ENCODE measurements at regions not wholly inside any gene's neighbourhood (a gene's known extent, or its start where the extent isn't known, plus 50 kb on each side); places are given as distances from the start of the nearest gene placed in this dataset.

GRCh38 chr2:88932686-88933085 lies 241.2 kb downstream of the RPIA start:
- no peak for TF ChIP-seq TOX (CRISPR knock-in tag; IDR thresholded peaks at IDR 0.05; ENCODE audit: borderline replicate concordance)
- no peak for TF ChIP-seq TCF4 (CRISPR knock-in tag; IDR thresholded peaks at IDR 0.05; ENCODE audit: borderline replicate concordance)
- no peak for TF ChIP-seq PATZ1 (CRISPR knock-in tag; IDR thresholded peaks at IDR 0.05; ENCODE audit: borderline replicate concordance)
- no peak for TF ChIP-seq TSHZ2 (CRISPR knock-in tag; IDR thresholded peaks at IDR 0.05)
- TF ChIP-seq ZFP30 (CRISPR knock-in tag; IDR thresholded peaks at IDR 0.05) = no peak
- no peak for TF ChIP-seq ISL1 (CRISPR knock-in tag; IDR thresholded peaks at IDR 0.05)
- no peak for TF ChIP-seq ZFP3 (CRISPR knock-in tag; IDR thresholded peaks at IDR 0.05)
- no peak for TF ChIP-seq GLIS3 (CRISPR knock-in tag; IDR thresholded peaks at IDR 0.05)
- TF ChIP-seq CSRNP3 (CRISPR knock-in tag; IDR thresholded peaks at IDR 0.05) = no peak
- TF ChIP-seq ZNF70 (CRISPR knock-in tag; IDR thresholded peaks at IDR 0.05) = no peak
